Esophagus squamous epithelium (tissue), 5 donors: ENCODE measurements at regions not wholly inside any gene's neighbourhood (a gene's known extent, or its start where the extent isn't known, plus 50 kb on each side); places are given as distances from the start of the nearest gene placed in this dataset.

ENCODE experiments used
- DNase-seq: peaks from one replicate; lab custom pipeline; 2025; lab: John Stamatoyannopoulos, UW
- H3K27ac ChIP-seq, 4 donors: fragments of 200-600 bp; sonication (generic); one replicate each; pipeline ENCODE4 v1.5.1; 2016 to 2019; ENCODE audit warnings: mild to moderate bottlenecking in 1 of 4
- H3K27me3 ChIP-seq, 4 donors: fragments of 200-600 bp; sonication (generic); 1 replicate in 3 of 4; 2 replicates in 1 of 4; pipeline versions ENCODE4 v1.5.1 to v1.6.0; 2017 to 2021; ENCODE audit warnings: antibody characterized with exemption in 1 of 4
- H3K36me3 ChIP-seq, 3 donors: fragments of 200-600 bp; sonication (generic); one replicate each; pipeline ENCODE4 v1.5.1; 2016 to 2019
- H3K4me1 ChIP-seq, 3 donors: fragments of 200-600 bp; sonication (generic); one replicate each; pipeline ENCODE4 v1.5.1; 2017 to 2019
- H3K4me3 ChIP-seq, 4 donors: fragments of 200-600 bp; sonication (generic); 1 replicate in 3 of 4; 2 replicates in 1 of 4; pipeline ENCODE4 v1.5.1; 2016 to 2019; ENCODE audit warnings: mild to moderate bottlenecking in 2 of 4, moderate library complexity in 1 of 4
- H3K9me3 ChIP-seq, 3 donors: fragments of 200-600 bp; sonication (generic); one replicate each; pipeline ENCODE4 v1.5.1; 2016 to 2019
- POLR2A ChIP-seq, 4 donors: fragments of 450-650 bp; IDR thresholded peaks; one replicate each; pipeline ENCODE4 v1.6.1; 2017; ENCODE audit warnings: antibody characterized with exemption in 4 of 4, mild to moderate bottlenecking in 4 of 4, moderate library complexity in 3 of 4
- WGBS, 2 donors: methylation state at CpG; one replicate each; pipeline ENCODE4 v1.1.5; 2018; 5-methylcytosine and 5-hydroxymethylcytosine counted together
- intact Hi-C: fragments of 100-400 bp; cut with DNase I; formaldehyde crosslinking; loops from one replicate; pipeline ENCODE4 v1.15.0; 2022
- TF ChIP-seq, protein P1 (sequence below), 6 experiments: fragments of 450-650 bp in 4 of 6; fragments of 200-600 bp in 2 of 6; sonication (generic) in 2 of 6; IDR thresholded peaks; one replicate each; pipeline ENCODE4 v1.5.1; 2016 to 2019; ENCODE audit warnings: antibody characterized with exemption in 6 of 6, mild to moderate bottlenecking in 4 of 6, moderate library complexity in 4 of 6
- donor health status: DM: yes; HTN: yes; CAD: no.

DNA sequence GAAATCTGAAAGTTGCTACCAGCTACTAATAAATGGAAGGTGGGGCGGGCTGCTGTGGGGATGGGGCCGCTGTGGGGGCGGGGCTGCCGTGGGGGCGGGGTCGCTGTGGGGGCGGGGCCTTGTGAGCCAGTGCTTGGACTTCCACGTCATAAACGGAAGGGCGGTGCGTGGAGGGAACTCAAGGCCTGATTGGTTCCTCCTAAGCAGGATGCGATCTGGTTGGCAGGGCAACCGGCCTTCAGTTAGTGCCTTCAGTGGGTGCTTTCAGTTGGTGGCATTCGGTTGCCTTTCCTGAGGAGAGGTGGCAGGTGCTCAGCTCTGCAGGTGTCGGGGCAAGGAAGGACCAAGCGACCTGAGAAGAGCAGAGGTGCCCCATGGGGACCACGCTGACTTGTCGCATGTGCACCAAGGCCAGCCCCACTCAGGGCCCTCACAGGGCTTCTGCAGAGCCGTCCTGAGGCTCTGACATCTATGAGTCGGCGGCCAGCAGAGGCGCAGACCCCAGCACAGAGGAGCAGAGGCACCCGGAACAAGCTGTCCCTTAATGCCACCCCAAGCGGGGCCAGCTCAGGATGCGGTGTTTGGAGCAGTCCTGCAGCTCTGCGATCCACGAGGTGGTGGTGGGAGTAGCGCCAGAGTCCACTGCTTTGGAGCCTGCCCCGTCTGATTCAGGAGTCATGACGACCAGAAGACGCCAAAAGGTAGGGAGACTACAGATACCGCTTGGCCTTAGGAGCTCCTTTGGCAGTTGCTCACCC is 54.4 kb upstream of the PDSS1 start:
- Histone ChIP-seq H3K27me3 (no peaks in the 10 kb centered on the region), H3K9me3 (no peaks in the 10 kb centered on the region), H3K4me1 (no peaks in the 10 kb centered on the region), H3K36me3 (no peaks in the 10 kb centered on the region), H3K4me3 (no peak overlapping the region), H3K27ac (no peak overlapping the region)
- WGBS, 2 donors: 92 to 94% methylated on average over 10 to 11 of the region's 32 CpGs
- intact Hi-C loops: no loop called here
- DNase-seq: no peak
- TF ChIP-seq POLR2A (IDR thresholded peaks at IDR 0.05): no peak

DNA sequence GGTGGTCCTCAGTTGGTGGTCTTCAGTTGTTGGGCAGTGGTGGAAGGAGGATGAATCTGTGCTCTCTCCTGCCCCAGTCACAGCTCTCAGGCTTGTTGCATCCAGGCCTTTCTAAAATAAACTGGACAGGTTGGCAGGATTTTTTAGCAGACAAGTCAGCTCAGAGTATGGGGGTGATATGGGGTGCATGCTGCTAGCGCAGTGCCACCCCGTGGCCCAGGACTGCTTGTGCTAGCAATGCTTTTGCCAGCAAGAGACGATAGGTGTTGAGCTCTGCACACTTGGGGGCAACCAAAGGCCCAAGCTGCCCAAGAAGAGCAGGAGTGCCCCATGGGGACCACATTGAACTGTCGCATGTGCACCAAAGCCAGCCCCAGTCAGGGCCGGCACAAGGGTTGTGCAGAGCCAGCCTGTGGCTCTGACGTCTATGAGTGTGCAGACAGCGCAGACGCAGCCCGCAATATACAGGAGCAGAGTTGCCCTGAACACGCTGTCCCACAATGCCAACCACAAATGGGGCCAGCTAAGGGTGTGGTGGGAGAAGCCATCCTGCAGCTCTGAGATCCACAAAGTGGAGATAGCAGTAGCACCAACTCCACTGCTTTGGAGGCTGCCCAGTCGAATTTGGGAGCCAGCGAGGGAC is 49.8 kb upstream of the PDSS1 start:
- Histone ChIP-seq H3K27ac (no peak overlapping the region), H3K4me3 (no peak overlapping the region), H3K9me3 (no peaks in the 10 kb centered on the region), H3K4me1 (no peaks in the 10 kb centered on the region), H3K27me3 (no peaks in the 10 kb centered on the region), H3K36me3 (no peaks in the 10 kb centered on the region)
- TF ChIP-seq, protein P1, sequence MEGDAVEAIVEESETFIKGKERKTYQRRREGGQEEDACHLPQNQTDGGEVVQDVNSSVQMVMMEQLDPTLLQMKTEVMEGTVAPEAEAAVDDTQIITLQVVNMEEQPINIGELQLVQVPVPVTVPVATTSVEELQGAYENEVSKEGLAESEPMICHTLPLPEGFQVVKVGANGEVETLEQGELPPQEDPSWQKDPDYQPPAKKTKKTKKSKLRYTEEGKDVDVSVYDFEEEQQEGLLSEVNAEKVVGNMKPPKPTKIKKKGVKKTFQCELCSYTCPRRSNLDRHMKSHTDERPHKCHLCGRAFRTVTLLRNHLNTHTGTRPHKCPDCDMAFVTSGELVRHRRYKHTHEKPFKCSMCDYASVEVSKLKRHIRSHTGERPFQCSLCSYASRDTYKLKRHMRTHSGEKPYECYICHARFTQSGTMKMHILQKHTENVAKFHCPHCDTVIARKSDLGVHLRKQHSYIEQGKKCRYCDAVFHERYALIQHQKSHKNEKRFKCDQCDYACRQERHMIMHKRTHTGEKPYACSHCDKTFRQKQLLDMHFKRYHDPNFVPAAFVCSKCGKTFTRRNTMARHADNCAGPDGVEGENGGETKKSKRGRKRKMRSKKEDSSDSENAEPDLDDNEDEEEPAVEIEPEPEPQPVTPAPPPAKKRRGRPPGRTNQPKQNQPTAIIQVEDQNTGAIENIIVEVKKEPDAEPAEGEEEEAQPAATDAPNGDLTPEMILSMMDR (IDR thresholded peaks at IDR 0.05): no peak
- TF ChIP-seq POLR2A (IDR thresholded peaks at IDR 0.05): no peak
- intact Hi-C loops: no loop called here
- WGBS, 2 donors: 85% methylated on average over 5 of the region's 12 CpGs; no CpG with 5 or more reads in 1 of the 2 donors
- DNase-seq: no peak
